Stimulated activated CD4-positive, alpha-beta T cell treated with anti-CD3 and anti-CD28 coated beads, Interleukin-4, amount 100 ng/mL, for 1 hour (primary cell): ENCODE measurements at regions not wholly inside any gene's neighbourhood (a gene's known extent, or its start where the extent isn't known, plus 50 kb on each side); places are given as distances from the start of the nearest gene placed in this dataset.

Experiments
- DNase-seq: peaks from one replicate; pipeline ENCODE4 v3.0.0-alpha.2; 2020

GRCh38 chr15:47356297-47356696 is 361.0 kb upstream of the SEMA6D start:
- no peak for DNase-seq

- no peak for DNase-seq
Measured at GRCh38 chr15:47358876-47359275, 358.4 kb upstream of the SEMA6D start.

GRCh38 chr15:47360305-47360704 is 357.0 kb upstream of the SEMA6D start:
- no peak for DNase-seq

DNA sequence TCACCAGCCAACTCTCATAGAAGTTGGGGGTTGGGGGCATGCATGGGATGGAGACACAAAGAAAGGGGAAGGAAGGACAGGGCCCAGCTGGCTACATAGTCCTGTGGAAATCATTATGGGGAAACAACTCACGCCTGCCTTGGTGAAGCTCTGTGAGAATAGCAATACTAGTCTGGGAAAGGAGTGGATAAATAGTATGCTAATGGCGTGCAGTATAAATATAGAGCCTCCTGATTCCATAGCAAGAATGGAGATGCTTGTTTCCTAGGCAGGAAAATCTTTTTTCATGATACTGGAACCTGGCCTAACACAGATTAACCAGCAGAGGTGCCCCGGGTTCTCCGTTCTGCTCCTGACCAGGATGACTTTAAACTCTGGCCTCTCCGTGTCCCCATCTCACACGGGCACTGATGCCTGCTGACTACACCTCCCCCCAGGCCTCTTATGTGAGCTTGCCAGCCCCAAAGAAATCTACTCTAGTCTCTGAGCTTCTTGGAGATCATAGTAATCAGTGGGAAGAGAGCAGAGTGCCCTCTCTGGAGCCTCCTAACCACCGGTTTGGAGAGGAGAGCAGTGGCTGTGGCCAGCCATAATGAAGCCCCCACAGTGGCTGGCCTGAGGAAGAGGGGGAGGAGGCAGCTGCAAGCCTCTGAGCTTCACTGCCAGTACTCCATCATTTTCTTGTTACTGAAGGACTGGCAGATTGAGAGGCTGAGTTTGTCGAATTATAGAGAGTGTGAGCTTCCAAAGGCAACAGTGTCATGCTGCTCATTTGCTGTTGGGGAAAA is 355.0 kb upstream of the SEMA6D start:
- DNase-seq = no peak

GRCh38 chr15:47363653-47364052 is 353.7 kb upstream of the SEMA6D start:
- no peak for DNase-seq

GRCh38 chr15:47364230-47365141 is 352.8 kb upstream of the SEMA6D start:
- no peak for DNase-seq

DNA sequence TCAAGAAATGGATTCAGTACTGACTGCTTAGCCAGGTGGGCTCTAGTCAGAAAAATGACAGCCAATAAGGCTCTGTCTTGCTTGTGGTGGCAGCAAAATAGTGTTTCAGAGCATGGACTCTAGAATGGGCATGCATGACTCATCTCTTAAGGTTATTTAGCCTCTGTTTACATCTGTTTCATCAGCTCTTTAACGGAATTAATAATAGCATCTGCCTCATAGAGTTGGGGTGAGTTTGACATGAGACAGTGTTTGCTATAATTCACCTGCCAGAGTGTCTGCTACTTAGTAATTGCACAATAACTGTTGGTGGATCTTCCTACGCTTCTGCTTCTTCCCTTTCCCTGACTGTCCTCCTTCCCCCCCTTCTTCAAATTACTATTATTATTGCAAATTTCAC is 350.4 kb upstream of the SEMA6D start:
- no peak for DNase-seq

GRCh38 chr15:47367726-47368390 is 349.4 kb upstream of the SEMA6D start:
- DNase-seq = no peak

DNA sequence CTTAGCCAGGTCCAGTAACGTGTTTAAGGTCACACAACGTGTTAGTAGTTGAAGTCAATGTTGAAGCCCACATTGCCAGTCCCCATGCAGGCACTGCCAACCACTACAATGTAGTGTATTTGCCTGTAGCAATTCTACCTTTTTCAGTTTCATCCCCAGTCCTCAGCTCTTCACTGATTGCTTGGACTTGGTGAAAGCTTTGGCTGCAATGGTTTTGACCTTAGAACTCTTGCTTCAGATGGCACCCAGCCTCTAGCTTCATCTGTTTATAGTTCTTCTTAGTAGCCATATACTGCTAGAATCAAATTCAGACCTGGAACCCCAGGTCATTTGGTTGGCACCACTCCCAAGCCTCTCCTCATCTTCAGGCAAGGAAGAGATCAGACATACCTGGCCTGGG is 345.4 kb upstream of the SEMA6D start:
- no peak for DNase-seq

GRCh38 chr15:47374222-47374621 is 343.1 kb upstream of the SEMA6D start:
- no peak for DNase-seq

GRCh38 chr15:47376190-47376589 is 341.1 kb upstream of the SEMA6D start:
- DNase-seq = no peak

DNA sequence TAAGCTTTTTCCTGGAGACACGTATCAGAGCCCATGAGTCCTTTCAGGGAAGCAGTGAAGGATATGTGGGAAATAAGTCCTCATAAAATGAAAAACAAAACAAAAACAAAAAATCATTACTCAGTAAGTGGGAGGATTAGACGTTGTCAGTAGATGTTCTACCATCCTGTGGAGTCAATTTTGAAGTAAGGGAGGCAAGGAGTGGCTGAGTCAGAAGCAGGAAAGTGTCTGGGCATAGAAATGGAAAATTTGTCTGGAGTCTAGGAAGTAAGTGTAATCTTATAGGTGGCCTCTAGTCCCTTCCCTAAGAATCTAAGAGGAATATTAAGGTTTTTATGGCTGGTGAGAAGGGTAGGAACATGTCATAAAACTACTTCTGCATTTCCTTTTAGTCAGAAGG is 339.8 kb upstream of the SEMA6D start:
- no peak for DNase-seq

DNA sequence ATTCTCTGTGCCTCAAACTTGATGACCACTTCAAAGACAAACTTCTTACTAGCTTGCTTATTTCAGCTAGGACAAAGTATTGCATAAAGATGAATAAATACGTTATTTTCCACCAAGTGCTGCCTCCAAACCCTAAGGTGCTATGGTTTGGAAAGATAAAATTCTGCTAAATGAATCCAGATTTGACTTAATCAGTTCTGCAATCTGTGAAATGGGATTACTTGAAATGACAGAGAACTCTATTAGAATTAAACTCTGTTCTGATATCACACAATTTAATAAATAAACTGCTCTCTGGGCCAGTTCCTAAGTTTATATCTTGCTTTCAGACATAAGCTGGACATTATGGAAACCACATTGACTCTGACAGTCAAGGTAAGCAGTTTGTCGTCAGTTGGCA is 338.8 kb upstream of the SEMA6D start:
- no peak for DNase-seq

- no peak for DNase-seq
Measured at GRCh38 chr15:47383102-47383501, 334.2 kb upstream of the SEMA6D start.

- DNase-seq = no peak
Measured at GRCh38 chr15:47383801-47384200, 333.5 kb upstream of the SEMA6D start.

- no peak for DNase-seq
Measured at GRCh38 chr15:47384341-47384740, 333.0 kb upstream of the SEMA6D start.

DNA sequence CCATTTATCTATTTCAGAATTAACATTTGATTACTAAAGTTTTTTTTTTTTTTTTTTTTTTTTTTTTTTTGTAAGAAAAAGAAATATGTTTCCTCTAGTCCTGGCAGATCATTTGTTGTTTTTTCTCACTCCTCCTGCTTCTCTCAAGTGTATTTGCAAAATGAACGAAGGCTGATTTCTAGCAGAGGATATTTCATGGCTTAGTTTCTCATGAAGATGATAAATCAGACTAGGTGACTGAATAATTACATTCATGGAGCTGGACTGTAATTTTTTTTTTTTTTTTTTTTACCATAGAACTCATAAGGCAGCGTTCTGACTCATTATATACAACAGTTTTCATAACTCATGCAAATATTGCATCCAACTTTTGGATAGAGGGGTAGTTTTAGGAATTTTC is 332.5 kb upstream of the SEMA6D start:
- DNase-seq = no peak

DNA sequence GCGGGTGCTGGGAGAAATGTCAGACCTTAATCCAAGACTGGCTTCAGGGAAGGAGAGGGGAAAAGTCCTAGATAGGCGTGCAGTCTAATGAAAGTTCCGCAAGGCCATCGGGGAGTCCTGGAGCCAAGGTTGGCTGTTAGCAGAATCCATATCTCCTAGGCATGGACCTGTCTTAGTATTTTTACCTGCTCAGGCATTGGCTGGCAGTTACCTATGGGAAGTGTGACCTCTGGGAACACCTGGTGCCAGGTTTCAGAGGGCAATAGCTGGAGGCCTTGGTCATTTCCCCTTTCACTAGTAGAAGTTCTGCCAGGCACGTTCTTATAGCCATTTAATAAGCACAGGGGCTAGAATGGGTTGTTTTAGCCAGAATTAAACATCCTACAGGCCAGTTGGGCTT is 330.8 kb upstream of the SEMA6D start:
- no peak for DNase-seq

- DNase-seq = no peak
Measured at GRCh38 chr15:47388299-47388698, 329.0 kb upstream of the SEMA6D start.

- no peak for DNase-seq
Measured at GRCh38 chr15:47390208-47390765, 327.0 kb upstream of the SEMA6D start.

- DNase-seq = no peak
Measured at GRCh38 chr15:47394286-47394809, 323.0 kb upstream of the SEMA6D start.

- DNase-seq = no peak
Measured at GRCh38 chr15:47395076-47395475, 322.2 kb upstream of the SEMA6D start.

GRCh38 chr15:47397655-47398054 is 319.6 kb upstream of the SEMA6D start:
- DNase-seq = no peak
